ENCODE measurements at regions not wholly inside any gene's neighbourhood (a gene's known extent, or its start where the extent isn't known, plus 50 kb on each side); places are given as distances from the start of the nearest gene placed in this dataset.

- no peak for DNase-seq (ENCODE audit: low spot score in 2 of 2)
- WGBS, result 83% methylated on average over 3 of the region's 3 CpGs
- Histone ChIP-seq H3K4me1 (no peaks in the 10 kb centered on the region), H3K9me3 (no peaks in the 10 kb centered on the region), H3K4me3 (no peak overlapping the region), H3K27ac (no peak overlapping the region), H3K27me3 (peaks cover 3% of the 10 kb centered on the region), H3K36me3 (no peaks in the 10 kb centered on the region)
- TF ChIP-seq CTCF (IDR thresholded peaks at IDR 0.05) (no peak), POLR2AphosphoS5 (IDR thresholded peaks at IDR 0.05) (no peak), POLR2A (IDR thresholded peaks at IDR 0.05) (no peak), EP300 (IDR thresholded peaks at IDR 0.05) (no peak)
These were observed 150.5 kb downstream of the PTPN20 start for GRCh38 chr10:47061776-47062175.

- no peaks in the 10 kb centered on the region for H3K4me1 ChIP-seq
- no peaks in the 10 kb centered on the region for H3K9me3 ChIP-seq
- peaks cover 3% of the 10 kb centered on the region for H3K27me3 ChIP-seq
- DNase-seq (ENCODE audit: low spot score in 2 of 2), result no peak
- no peaks in the 10 kb centered on the region for H3K36me3 ChIP-seq
- 46% methylated on average over 12 of the region's 12 CpGs for WGBS
- H3K4me3 ChIP-seq, result no peak overlapping the region
- TF ChIP-seq POLR2AphosphoS5 (IDR thresholded peaks at IDR 0.05) (no peak), POLR2A (IDR thresholded peaks at IDR 0.05) (no peak), EP300 (IDR thresholded peaks at IDR 0.05) (no peak), CTCF (IDR thresholded peaks at IDR 0.05) (no peak)
- no peak overlapping the region for H3K27ac ChIP-seq
These were observed 151.4 kb downstream of the PTPN20 start for GRCh38 chr10:47062441-47063200.

GRCh38 chr10:47063858-47064257 lies 152.6 kb downstream of the PTPN20 start:
- Histone ChIP-seq H3K27ac (no peak overlapping the region), H3K4me1 (no peaks in the 10 kb centered on the region), H3K9me3 (no peaks in the 10 kb centered on the region), H3K27me3 (peaks cover 3% of the 10 kb centered on the region), H3K36me3 (no peaks in the 10 kb centered on the region), H3K4me3 (no peak overlapping the region)
- no peak for DNase-seq (ENCODE audit: low spot score in 2 of 2)
- no peak for TF ChIP-seq CTCF (IDR thresholded peaks at IDR 0.05)
- no peak for TF ChIP-seq EP300 (IDR thresholded peaks at IDR 0.05)
- no peak for TF ChIP-seq POLR2A (IDR thresholded peaks at IDR 0.05)
- no peak for TF ChIP-seq POLR2AphosphoS5 (IDR thresholded peaks at IDR 0.05)
- WGBS, result 82% methylated on average over 1 of the region's 1 CpG

GRCh38 chr10:47065903-47066302 lies 154.7 kb downstream of the PTPN20 start:
- 79% methylated on average over 4 of the region's 4 CpGs for WGBS
- Histone ChIP-seq H3K9me3 (no peaks in the 10 kb centered on the region), H3K27ac (no peak overlapping the region), H3K4me3 (no peak overlapping the region), H3K27me3 (peaks cover 3% of the 10 kb centered on the region), H3K4me1 (no peaks in the 10 kb centered on the region), H3K36me3 (no peaks in the 10 kb centered on the region)
- TF ChIP-seq POLR2A (IDR thresholded peaks at IDR 0.05), result no peak
- TF ChIP-seq CTCF (IDR thresholded peaks at IDR 0.05), result no peak
- TF ChIP-seq POLR2AphosphoS5 (IDR thresholded peaks at IDR 0.05), result no peak
- TF ChIP-seq EP300 (IDR thresholded peaks at IDR 0.05), result no peak
- no peak for DNase-seq (ENCODE audit: low spot score in 2 of 2)

- DNase-seq (ENCODE audit: low spot score in 2 of 2), result no peak
- WGBS, result 85% methylated on average over 9 of the region's 9 CpGs
- TF ChIP-seq CTCF (IDR thresholded peaks at IDR 0.05) (no peak), POLR2AphosphoS5 (IDR thresholded peaks at IDR 0.05) (no peak), POLR2A (IDR thresholded peaks at IDR 0.05) (no peak), EP300 (IDR thresholded peaks at IDR 0.05) (no peak)
- Histone ChIP-seq H3K36me3 (no peaks in the 10 kb centered on the region), H3K4me3 (no peak overlapping the region), H3K4me1 (no peaks in the 10 kb centered on the region), H3K27ac (no peak overlapping the region), H3K9me3 (no peaks in the 10 kb centered on the region), H3K27me3 (no peaks in the 10 kb centered on the region)
These were observed 157.0 kb downstream of the PTPN20 start for GRCh38 chr10:47067949-47068940.
